Activated naive CD4-positive, alpha-beta T cell treated with anti-CD3 and anti-CD28 coated beads for 36 hours (primary cell): ENCODE measurements at regions not wholly inside any gene's neighbourhood (a gene's known extent, or its start where the extent isn't known, plus 50 kb on each side); places are given as distances from the start of the nearest gene placed in this dataset.
"Not testable (repeated sequence)": the region's sequence is repeated elsewhere in the genome, so short reads cannot be mapped to it uniquely, and the experiment has no call there.

Experiments used
- CTCF ChIA-PET: fragments of 350-600 bp; sonication (Branson Sonifier 250); formaldehyde crosslinking; loops from one replicate; lab custom pipeline; 2021; ENCODE audit warnings: antibody characterized with exemption; lab: Charles Lee
- DNase-seq: peaks from one replicate; pipeline ENCODE4 v3.0.0-alpha.2; 2020
- H3K27ac Mint-ChIP-seq: one replicate; pipeline ENCODE4 v1.8.0; 2021; ENCODE audit warnings: mild to moderate bottlenecking, mixed read lengths
- H3K27me3 Mint-ChIP-seq: one replicate; pipeline ENCODE4 v1.8.0; 2021; ENCODE audit warnings: low read depth, mixed read lengths
- H3K36me3 Mint-ChIP-seq: one replicate; pipeline ENCODE4 v1.8.0; 2021; ENCODE audit warnings: low read depth, mixed read lengths
- H3K4me1 Mint-ChIP-seq: one replicate; pipeline ENCODE4 v1.8.0; 2021; ENCODE audit warnings: low read depth, mixed read lengths
- H3K4me3 Mint-ChIP-seq: one replicate; pipeline ENCODE4 v1.8.0; 2021; ENCODE audit warnings: mild to moderate bottlenecking, moderate library complexity, mixed read lengths
- H3K9me3 Mint-ChIP-seq: one replicate; pipeline ENCODE4 v1.8.0; 2021; ENCODE audit warnings: mixed read lengths
- intact Hi-C: fragments of 100-400 bp; cut with micrococcal nuclease; formaldehyde crosslinking; loops from one replicate; pipeline ENCODE4 v1.15.1; 2023

GRCh38 chr5:89817841-89818240, 591.7 kb downstream of the CETN3 start:
- no peaks in the 10 kb centered on the region for H3K4me1 Mint-ChIP-seq
- no peak for DNase-seq
- H3K4me3 Mint-ChIP-seq: no peak overlapping the region
- peaks cover 1% of the 10 kb centered on the region for H3K9me3 Mint-ChIP-seq
- H3K36me3 Mint-ChIP-seq: no peaks in the 10 kb centered on the region
- no peaks in the 10 kb centered on the region for H3K27me3 Mint-ChIP-seq
- intact Hi-C loops: no loop called here
- H3K27ac Mint-ChIP-seq: no peak overlapping the region
- CTCF ChIA-PET: no interaction called here

- DNase-seq: no peak
- Mint-ChIP-seq H3K27ac (no peak overlapping the region), H3K9me3 (peaks cover 1% of the 10 kb centered on the region), H3K4me3 (no peak overlapping the region), H3K36me3 (no peaks in the 10 kb centered on the region), H3K27me3 (no peaks in the 10 kb centered on the region), H3K4me1 (no peaks in the 10 kb centered on the region)
- intact Hi-C loops: no loop called here
- CTCF ChIA-PET: no interaction called here
Measured at GRCh38 chr5:89816038-89816437, 593.5 kb downstream of the CETN3 start.

- H3K4me1 Mint-ChIP-seq, H3K4me3 Mint-ChIP-seq, H3K27ac Mint-ChIP-seq, DNase-seq, H3K27me3 Mint-ChIP-seq, H3K9me3 Mint-ChIP-seq, H3K36me3 Mint-ChIP-seq, CTCF ChIA-PET, intact Hi-C loops: not testable (repeated sequence)
Measured at GRCh38 chr5:89800735-89801134, 608.8 kb downstream of the CETN3 start.

- H3K4me3 Mint-ChIP-seq, H3K36me3 Mint-ChIP-seq, intact Hi-C loops, H3K9me3 Mint-ChIP-seq, H3K27ac Mint-ChIP-seq, CTCF ChIA-PET, H3K27me3 Mint-ChIP-seq, DNase-seq, H3K4me1 Mint-ChIP-seq: not testable (repeated sequence)
Measured at GRCh38 chr5:89794504-89794903, 615.1 kb downstream of the CETN3 start.

GRCh38 chr5:89779734-89780133, 629.8 kb downstream of the CETN3 start:
- H3K36me3 Mint-ChIP-seq, CTCF ChIA-PET, H3K27me3 Mint-ChIP-seq, H3K4me3 Mint-ChIP-seq, H3K27ac Mint-ChIP-seq, H3K4me1 Mint-ChIP-seq, intact Hi-C loops, DNase-seq: not testable (repeated sequence)
- peaks cover 36% of the 10 kb centered on the region for H3K9me3 Mint-ChIP-seq

GRCh38 chr5:89777758-89778157, 631.8 kb downstream of the CETN3 start:
- intact Hi-C loops: no loop called here
- H3K4me3 Mint-ChIP-seq: no peak overlapping the region
- peaks cover 36% of the 10 kb centered on the region for H3K9me3 Mint-ChIP-seq
- DNase-seq: no peak
- H3K27ac Mint-ChIP-seq: no peak overlapping the region
- H3K4me1 Mint-ChIP-seq: no peaks in the 10 kb centered on the region
- no peaks in the 10 kb centered on the region for H3K27me3 Mint-ChIP-seq
- peaks cover 3% of the 10 kb centered on the region for H3K36me3 Mint-ChIP-seq
- CTCF ChIA-PET: no interaction called here

- Mint-ChIP-seq H3K36me3 (no peaks in the 10 kb centered on the region), H3K4me1 (no peaks in the 10 kb centered on the region), H3K9me3 (no peaks in the 10 kb centered on the region), H3K4me3 (no peak overlapping the region), H3K27ac (no peak overlapping the region), H3K27me3 (no peaks in the 10 kb centered on the region)
- no peak for DNase-seq
- CTCF ChIA-PET: no interaction called here
- intact Hi-C loops: no loop called here
Measured at GRCh38 chr5:89769975-89770374, 639.6 kb downstream of the CETN3 start.

GRCh38 chr5:89759802-89760201, 649.8 kb downstream of the CETN3 start:
- no peaks in the 10 kb centered on the region for H3K4me1 Mint-ChIP-seq
- no peaks in the 10 kb centered on the region for H3K27me3 Mint-ChIP-seq
- intact Hi-C loops: no loop called here
- CTCF ChIA-PET: interaction anchor here (0.7 kb wide), 1 partner anchor 10 kb away, joined by 3 read pairs; no protein-coding TSS in a partner anchor
- H3K27ac Mint-ChIP-seq: no peak overlapping the region
- no peak overlapping the region for H3K4me3 Mint-ChIP-seq
- H3K36me3 Mint-ChIP-seq: no peaks in the 10 kb centered on the region
- no peaks in the 10 kb centered on the region for H3K9me3 Mint-ChIP-seq
- DNase-seq: no peak

GRCh38 chr5:89758146-89758545, 651.4 kb downstream of the CETN3 start:
- DNase-seq: no peak
- Mint-ChIP-seq H3K4me1 (no peaks in the 10 kb centered on the region), H3K9me3 (no peaks in the 10 kb centered on the region), H3K36me3 (no peaks in the 10 kb centered on the region), H3K27ac (no peak overlapping the region), H3K4me3 (no peak overlapping the region), H3K27me3 (no peaks in the 10 kb centered on the region)
- CTCF ChIA-PET: no interaction called here
- intact Hi-C loops: no loop called here

GRCh38 chr5:89756955-89757354, 652.6 kb downstream of the CETN3 start:
- Mint-ChIP-seq H3K4me1 (no peaks in the 10 kb centered on the region), H3K4me3 (no peak overlapping the region), H3K27me3 (no peaks in the 10 kb centered on the region), H3K9me3 (no peaks in the 10 kb centered on the region), H3K36me3 (no peaks in the 10 kb centered on the region), H3K27ac (no peak overlapping the region)
- CTCF ChIA-PET: interaction anchor here (0.6 kb wide), 2 partner anchors 9 to 614 kb away, joined by 3 to 4 read pairs; no protein-coding TSS in a partner anchor
- DNase-seq: no peak
- intact Hi-C loops: no loop called here

- CTCF ChIA-PET: no interaction called here
- H3K4me3 Mint-ChIP-seq: no peak overlapping the region
- DNase-seq: no peak
- intact Hi-C loops: no loop called here
- no peaks in the 10 kb centered on the region for H3K9me3 Mint-ChIP-seq
- no peaks in the 10 kb centered on the region for H3K36me3 Mint-ChIP-seq
- H3K27me3 Mint-ChIP-seq: no peaks in the 10 kb centered on the region
- H3K4me1 Mint-ChIP-seq: no peaks in the 10 kb centered on the region
- H3K27ac Mint-ChIP-seq: no peak overlapping the region
Measured at GRCh38 chr5:89755024-89755423, 654.5 kb downstream of the CETN3 start.

- Mint-ChIP-seq H3K27me3 (no peaks in the 10 kb centered on the region), H3K27ac (no peak overlapping the region), H3K4me3 (no peak overlapping the region), H3K36me3 (no peaks in the 10 kb centered on the region), H3K4me1 (no peaks in the 10 kb centered on the region), H3K9me3 (peaks cover 5% of the 10 kb centered on the region)
- intact Hi-C loops: no loop called here
- CTCF ChIA-PET: no interaction called here
- DNase-seq: no peak
Measured at GRCh38 chr5:89735082-89735481, 674.5 kb downstream of the CETN3 start.

- CTCF ChIA-PET: no interaction called here
Measured at GRCh38 chr5:89733772-89734171, 675.8 kb downstream of the CETN3 start.

More at GRCh38 chr5:89733772-89734171, 675.8 kb downstream of the CETN3 start:
- no peak for DNase-seq
- H3K4me3 Mint-ChIP-seq: no peak overlapping the region
- intact Hi-C loops: no loop called here
- H3K4me1 Mint-ChIP-seq: no peaks in the 10 kb centered on the region
- H3K27ac Mint-ChIP-seq: no peak overlapping the region
- H3K27me3 Mint-ChIP-seq: no peaks in the 10 kb centered on the region
- peaks cover 6% of the 10 kb centered on the region for H3K9me3 Mint-ChIP-seq
- H3K36me3 Mint-ChIP-seq: no peaks in the 10 kb centered on the region
